GM19035 (cell line): ENCODE measurements at regions not wholly inside any gene's neighbourhood (a gene's known extent, or its start where the extent isn't known, plus 50 kb on each side); places are given as distances from the start of the nearest gene placed in this dataset.
"Not testable (repeated sequence)": the region's sequence is repeated elsewhere in the genome, so short reads cannot be mapped to it uniquely, and the experiment has no call there.

ENCODE experiments used
- ATAC-seq: cut with Tn5 transposase; IDR thresholded peaks from one replicate; pipeline ENCODE4 v1.9.1; 2021; ENCODE audit not compliant: unreplicated experiment

- ATAC-seq, result no peak
Observed at GRCh38 chr2:53610260-53610659, 157.3 kb upstream of the CHAC2 start.

- ATAC-seq, result no peak
Observed at GRCh38 chr2:53609551-53609950, 158.1 kb upstream of the CHAC2 start.

- ATAC-seq, result no peak
Observed at GRCh38 chr2:53608293-53608692, 159.3 kb upstream of the CHAC2 start.

GRCh38 chr2:53600815-53601214 is 166.8 kb upstream of the CHAC2 start:
- ATAC-seq, result no peak

- ATAC-seq, result not testable (repeated sequence)
Observed at GRCh38 chr2:53586733-53587612, 180.6 kb upstream of the CHAC2 start.

GRCh38 chr2:53584986-53585385 is 182.6 kb upstream of the CHAC2 start:
- no peak for ATAC-seq

- ATAC-seq, result no peak
Observed at GRCh38 chr2:53583583-53583982, 184.0 kb upstream of the CHAC2 start.

- ATAC-seq, result no peak
Observed at GRCh38 chr2:53582556-53582955, 185.0 kb upstream of the CHAC2 start.

GRCh38 chr2:53576166-53576565 is 191.4 kb upstream of the CHAC2 start:
- no peak for ATAC-seq

- no peak for ATAC-seq
Observed at GRCh38 chr2:53575721-53576124, 191.9 kb upstream of the CHAC2 start.

GRCh38 chr2:53572696-53573095 is 194.9 kb upstream of the CHAC2 start:
- no peak for ATAC-seq

GRCh38 chr2:53569957-53570727 is 197.5 kb upstream of the CHAC2 start:
- no peak for ATAC-seq

GRCh38 chr2:53568469-53568868 is 199.1 kb upstream of the CHAC2 start:
- peak; percentile 48 for ATAC-seq

GRCh38 chr2:53567073-53567472 is 200.5 kb upstream of the CHAC2 start:
- no peak for ATAC-seq

GRCh38 chr2:53562407-53562806 is 205.2 kb upstream of the CHAC2 start:
- no peak for ATAC-seq

GRCh38 chr2:53561155-53561554 is 206.4 kb upstream of the CHAC2 start:
- no peak for ATAC-seq

GRCh38 chr2:53559302-53559966 is 208.2 kb upstream of the CHAC2 start:
- ATAC-seq, result no peak

- no peak for ATAC-seq
Observed at GRCh38 chr2:53558867-53559266, 208.7 kb upstream of the CHAC2 start.

GRCh38 chr2:53549497-53549896 is 218.1 kb upstream of the CHAC2 start:
- ATAC-seq, result no peak

GRCh38 chr2:53545604-53546003 is 222.0 kb upstream of the CHAC2 start:
- ATAC-seq, result no peak

GRCh38 chr2:53544871-53545558 is 222.6 kb upstream of the CHAC2 start:
- ATAC-seq, result no peak
